ENCODE measurements at regions not wholly inside any gene's neighbourhood (a gene's known extent, or its start where the extent isn't known, plus 50 kb on each side); places are given as distances from the start of the nearest gene placed in this dataset.

DNA sequence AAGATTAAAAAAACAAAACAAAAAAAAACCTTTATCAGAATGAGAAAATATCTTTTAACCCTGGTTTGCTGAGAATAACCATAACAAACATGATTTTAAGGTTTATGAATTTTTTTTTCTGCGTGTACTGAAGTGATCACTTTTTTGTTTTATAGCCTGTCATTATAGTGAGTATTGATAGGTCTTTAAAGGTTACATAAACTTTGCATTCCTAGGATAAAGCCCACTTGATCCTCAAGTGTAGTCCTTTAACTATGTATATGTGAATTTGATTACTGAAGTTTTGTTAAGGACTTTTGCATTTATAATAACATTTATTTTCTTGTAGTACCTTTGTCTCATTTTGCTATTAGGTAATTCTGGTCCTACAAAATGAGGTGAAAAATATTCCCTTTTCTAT is 709.8 kb upstream of the PCDH20 start:
- no peak for TF ChIP-seq CTCF (conservative IDR thresholded peaks at IDR 0.05)
- TF ChIP-seq ZFX (IDR thresholded peaks at IDR 0.05) = no peak

All from C4-2B (cell line).